Spinal cord (tissue), 9 donors: ENCODE measurements at regions not wholly inside any gene's neighbourhood (a gene's known extent, or its start where the extent isn't known, plus 50 kb on each side); places are given as distances from the start of the nearest gene placed in this dataset.
A peak's percentile ranks its signal among the peaks of the same experiment; 100 is the strongest.

Experiments used
- DNase-seq, 6 donors: peaks; one replicate each; pipeline versions ENCODE4 v3.0.0 to v3.0.0-alpha.2; 2013 to 2015; ENCODE audit warnings: low spot score in 6 of 6, low read depth in 4 of 6
- H3K27ac ChIP-seq: one replicate; pipeline ENCODE4 v1.5.1; 2013; ENCODE audit warnings: low read depth, low read length, control low read depth
- H3K27me3 ChIP-seq: one replicate; pipeline ENCODE4 v1.6.1; 2013; ENCODE audit warnings: low read length; ENCODE audit not compliant: control insufficient read depth, insufficient read depth
- H3K36me3 ChIP-seq: one replicate; pipeline ENCODE4 v1.6.1; 2013; ENCODE audit warnings: low read length; ENCODE audit not compliant: control insufficient read depth, insufficient read depth
- H3K4me1 ChIP-seq: one replicate; pipeline ENCODE4 v1.6.1; 2013; ENCODE audit warnings: low read length; ENCODE audit not compliant: control insufficient read depth, insufficient read depth
- H3K4me3 ChIP-seq: one replicate; pipeline ENCODE4 v1.5.1; 2013; ENCODE audit warnings: low read depth, low read length, control low read depth
- H3K9me3 ChIP-seq: one replicate; pipeline ENCODE4 v1.6.1; 2013; ENCODE audit warnings: low read length; ENCODE audit not compliant: control insufficient read depth, insufficient read depth
- WGBS: methylation state at CpG from one replicate; pipeline ENCODE4 v1.1.5; 2013; ENCODE audit warnings: missing lambda C conversion rate; ENCODE audit not compliant: insufficient coverage; 5-methylcytosine and 5-hydroxymethylcytosine counted together
- donor health status: healthy.

- Histone ChIP-seq H3K36me3 (no peaks in the 10 kb centered on the region), H3K27me3 (no peaks in the 10 kb centered on the region)
Observed at GRCh38 chr3:174644287-174644686, 214.8 kb upstream of the NAALADL2 start.

GRCh38 chr3:174651951-174652350, 207.2 kb upstream of the NAALADL2 start:
- DNase-seq: peak in 1 of 6 donors; percentile 14
- Histone ChIP-seq H3K27ac (no peak overlapping the region), H3K4me1 (no peaks in the 10 kb centered on the region), H3K9me3 (no peaks in the 10 kb centered on the region), H3K36me3 (no peaks in the 10 kb centered on the region), H3K27me3 (no peaks in the 10 kb centered on the region), H3K4me3 (no peak overlapping the region)
- WGBS: no CpG with 5 or more reads among the region's 2 CpGs

More at GRCh38 chr3:174644287-174644686, 214.8 kb upstream of the NAALADL2 start:
- no peaks in the 10 kb centered on the region for H3K9me3 ChIP-seq
- H3K27ac ChIP-seq: no peak overlapping the region
- no peak overlapping the region for H3K4me3 ChIP-seq
- no peak for DNase-seq
- no peaks in the 10 kb centered on the region for H3K4me1 ChIP-seq

GRCh38 chr3:174659511-174659910, 199.6 kb upstream of the NAALADL2 start:
- Histone ChIP-seq H3K36me3 (no peaks in the 10 kb centered on the region), H3K9me3 (no peaks in the 10 kb centered on the region), H3K4me3 (no peak overlapping the region), H3K27me3 (no peaks in the 10 kb centered on the region), H3K4me1 (no peaks in the 10 kb centered on the region), H3K27ac (no peak overlapping the region)
- WGBS: 88% methylated on average over 2 of the region's 3 CpGs
- DNase-seq: no peak

GRCh38 chr3:174662653-174663052, 196.5 kb upstream of the NAALADL2 start:
- no peaks in the 10 kb centered on the region for H3K9me3 ChIP-seq
- 67% methylated on average over 1 of the region's 3 CpGs for WGBS
- no peak for DNase-seq
- H3K27ac ChIP-seq: no peak overlapping the region
- H3K4me1 ChIP-seq: no peaks in the 10 kb centered on the region
- no peak overlapping the region for H3K4me3 ChIP-seq
- no peaks in the 10 kb centered on the region for H3K27me3 ChIP-seq
- H3K36me3 ChIP-seq: no peaks in the 10 kb centered on the region

- Histone ChIP-seq H3K27me3 (no peaks in the 10 kb centered on the region), H3K27ac (no peak overlapping the region), H3K4me1 (no peaks in the 10 kb centered on the region), H3K9me3 (no peaks in the 10 kb centered on the region), H3K4me3 (no peak overlapping the region), H3K36me3 (no peaks in the 10 kb centered on the region)
- no CpG with 5 or more reads among the region's 1 CpG for WGBS
- DNase-seq: no peak
Observed at GRCh38 chr3:174667386-174667785, 191.7 kb upstream of the NAALADL2 start.

- no CpG with 5 or more reads among the region's 2 CpGs for WGBS
- no peak overlapping the region for H3K27ac ChIP-seq
- H3K36me3 ChIP-seq: no peaks in the 10 kb centered on the region
- H3K9me3 ChIP-seq: no peaks in the 10 kb centered on the region
- H3K4me1 ChIP-seq: no peaks in the 10 kb centered on the region
- DNase-seq: peak in 3 of 6 donors; percentile 1 to 54 (median 52)
- no peak overlapping the region for H3K4me3 ChIP-seq
- H3K27me3 ChIP-seq: no peaks in the 10 kb centered on the region
Observed at GRCh38 chr3:174675406-174675805, 183.7 kb upstream of the NAALADL2 start.

GRCh38 chr3:174681784-174682183, 177.3 kb upstream of the NAALADL2 start:
- Histone ChIP-seq H3K9me3 (no peaks in the 10 kb centered on the region), H3K36me3 (no peaks in the 10 kb centered on the region), H3K27me3 (no peaks in the 10 kb centered on the region), H3K4me3 (no peak overlapping the region), H3K27ac (no peak overlapping the region), H3K4me1 (no peaks in the 10 kb centered on the region)
- DNase-seq: no peak
- WGBS: 92% methylated on average over 1 of the region's 1 CpG

- Histone ChIP-seq H3K27me3 (no peaks in the 10 kb centered on the region), H3K9me3 (no peaks in the 10 kb centered on the region), H3K4me3 (no peak overlapping the region), H3K36me3 (no peaks in the 10 kb centered on the region), H3K4me1 (no peaks in the 10 kb centered on the region), H3K27ac (no peak overlapping the region)
- no CpG with 5 or more reads among the region's 4 CpGs for WGBS
- DNase-seq: no peak
Observed at GRCh38 chr3:174685796-174686195, 173.3 kb upstream of the NAALADL2 start.

GRCh38 chr3:174697310-174697709, 161.8 kb upstream of the NAALADL2 start:
- no CpG with 5 or more reads among the region's 1 CpG for WGBS
- Histone ChIP-seq H3K27ac (no peak overlapping the region), H3K9me3 (peaks cover 2% of the 10 kb centered on the region), H3K36me3 (no peaks in the 10 kb centered on the region), H3K4me1 (no peaks in the 10 kb centered on the region), H3K27me3 (no peaks in the 10 kb centered on the region), H3K4me3 (no peak overlapping the region)
- DNase-seq: no peak

GRCh38 chr3:174700736-174701135, 158.4 kb upstream of the NAALADL2 start:
- H3K4me1 ChIP-seq: no peaks in the 10 kb centered on the region
- DNase-seq: no peak
- H3K27ac ChIP-seq: no peak overlapping the region
- no peaks in the 10 kb centered on the region for H3K36me3 ChIP-seq
- H3K27me3 ChIP-seq: no peaks in the 10 kb centered on the region
- no peaks in the 10 kb centered on the region for H3K9me3 ChIP-seq
- H3K4me3 ChIP-seq: no peak overlapping the region
